ENCODE measurements at regions not wholly inside any gene's neighbourhood (a gene's known extent, or its start where the extent isn't known, plus 50 kb on each side); places are given as distances from the start of the nearest gene placed in this dataset.

DNA sequence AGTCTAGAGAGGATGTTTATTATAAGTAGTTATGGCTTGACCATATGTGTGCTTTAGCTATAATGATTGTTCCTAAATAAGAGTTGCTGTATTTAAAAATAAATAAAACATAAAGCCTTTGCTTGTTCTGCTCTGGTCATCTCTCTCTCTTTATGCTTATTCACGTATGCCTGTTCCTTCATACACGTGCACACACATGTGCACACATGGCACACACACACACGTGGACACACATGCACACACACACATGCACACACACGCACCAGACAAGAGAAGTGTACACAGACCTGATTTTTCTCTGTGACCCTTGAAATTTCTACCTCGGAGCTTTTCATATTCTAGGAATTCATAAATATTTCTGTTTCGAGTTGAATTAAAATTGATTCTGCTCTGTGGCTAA, 658.2 kb upstream of the SALL3 start:
- TF ChIP-seq POLR2A (IDR thresholded peaks at IDR 0.05; ENCODE audit: low read length) (no peak), GATA1 (IDR thresholded peaks at IDR 0.05; ENCODE audit: low read depth, low read length) (no peak)

Measured in erythroblast (primary cell).